ENCODE measurements at regions not wholly inside any gene's neighbourhood (a gene's known extent, or its start where the extent isn't known, plus 50 kb on each side); places are given as distances from the start of the nearest gene placed in this dataset.

GRCh38 chr6:23688650-23689049 lies 437.4 kb upstream of the NRSN1 start:
- TF ChIP-seq CTCF (conservative IDR thresholded peaks at IDR 0.05) = no peak
- TF ChIP-seq EZH2 (IDR thresholded peaks at IDR 0.05; ENCODE audit: low read depth) = no peak
